ENCODE measurements at regions not wholly inside any gene's neighbourhood (a gene's known extent, or its start where the extent isn't known, plus 50 kb on each side); places are given as distances from the start of the nearest gene placed in this dataset.

DNA sequence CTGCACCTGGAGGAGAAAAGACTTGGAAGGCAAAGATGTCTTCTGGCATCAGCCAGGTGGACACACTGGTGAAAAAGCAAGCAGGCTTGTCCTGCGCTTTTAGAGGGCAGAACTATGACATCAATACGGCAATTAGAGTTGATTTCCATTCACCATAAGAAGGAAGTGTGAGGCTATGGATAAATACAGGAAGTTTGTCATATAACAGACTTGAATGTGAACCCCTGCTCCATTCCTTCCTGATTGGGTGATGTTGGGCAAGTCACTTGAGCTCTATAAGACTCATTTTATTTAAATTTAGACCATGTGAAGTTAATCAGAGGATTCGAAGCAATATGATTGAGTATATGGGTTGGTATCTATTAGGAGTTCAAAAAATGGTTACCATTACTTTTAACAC lies 137.8 kb downstream of the PLPP3 start:
- TF ChIP-seq, protein P1, sequence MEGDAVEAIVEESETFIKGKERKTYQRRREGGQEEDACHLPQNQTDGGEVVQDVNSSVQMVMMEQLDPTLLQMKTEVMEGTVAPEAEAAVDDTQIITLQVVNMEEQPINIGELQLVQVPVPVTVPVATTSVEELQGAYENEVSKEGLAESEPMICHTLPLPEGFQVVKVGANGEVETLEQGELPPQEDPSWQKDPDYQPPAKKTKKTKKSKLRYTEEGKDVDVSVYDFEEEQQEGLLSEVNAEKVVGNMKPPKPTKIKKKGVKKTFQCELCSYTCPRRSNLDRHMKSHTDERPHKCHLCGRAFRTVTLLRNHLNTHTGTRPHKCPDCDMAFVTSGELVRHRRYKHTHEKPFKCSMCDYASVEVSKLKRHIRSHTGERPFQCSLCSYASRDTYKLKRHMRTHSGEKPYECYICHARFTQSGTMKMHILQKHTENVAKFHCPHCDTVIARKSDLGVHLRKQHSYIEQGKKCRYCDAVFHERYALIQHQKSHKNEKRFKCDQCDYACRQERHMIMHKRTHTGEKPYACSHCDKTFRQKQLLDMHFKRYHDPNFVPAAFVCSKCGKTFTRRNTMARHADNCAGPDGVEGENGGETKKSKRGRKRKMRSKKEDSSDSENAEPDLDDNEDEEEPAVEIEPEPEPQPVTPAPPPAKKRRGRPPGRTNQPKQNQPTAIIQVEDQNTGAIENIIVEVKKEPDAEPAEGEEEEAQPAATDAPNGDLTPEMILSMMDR (conservative IDR thresholded peaks at IDR 0.05 in 1 of 2, IDR thresholded peaks at IDR 0.05 in 1 of 2; ENCODE audit: extremely low read depth in 1 of 2, insufficient read depth in 1 of 2, low read depth in 1 of 2, low read length in 2 of 2): no peak
- no peak for TF ChIP-seq EZH2 (IDR thresholded peaks at IDR 0.05; ENCODE audit: borderline replicate concordance, low read length)

Measured in mammary epithelial cell (primary cell).